Endothelial cell of hepatic sinusoid (primary cell): ENCODE measurements at regions not wholly inside any gene's neighbourhood (a gene's known extent, or its start where the extent isn't known, plus 50 kb on each side); places are given as distances from the start of the nearest gene placed in this dataset.

Experiments used
- in situ Hi-C: cut with HindIII; loops from 2 replicates; pipeline ENCODE4 v1.10.0; 2017; ENCODE audit warnings: low sequenced_read_pairs

DNA sequence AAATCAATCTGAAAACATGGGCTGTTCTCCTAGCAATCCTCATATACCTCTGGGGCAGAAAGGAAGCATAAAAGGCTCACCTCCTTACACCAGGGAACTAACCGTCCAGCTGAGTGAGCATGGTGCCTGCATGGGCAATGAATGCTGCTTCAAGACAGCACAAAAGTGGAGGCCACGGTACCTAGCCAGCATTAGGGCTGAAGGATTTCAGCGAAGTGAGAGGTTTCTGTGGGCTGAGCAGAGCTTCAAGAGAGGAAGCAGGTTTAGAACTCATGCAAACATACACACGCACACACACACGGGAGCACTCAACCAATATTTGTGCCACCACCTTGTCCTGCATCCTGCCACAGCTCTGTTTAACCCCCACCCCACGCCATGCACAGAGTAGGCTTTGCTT is 838.5 kb upstream of the TMEM132C start:
- in situ Hi-C loops = no loop called here

- in situ Hi-C loops = no loop called here
Observed at GRCh38 chr12:127429551-127430285, 837.3 kb upstream of the TMEM132C start.

- in situ Hi-C loops = no loop called here
Observed at GRCh38 chr12:127430401-127430800, 836.6 kb upstream of the TMEM132C start.

- in situ Hi-C loops = no loop called here
Observed at GRCh38 chr12:127431177-127431576, 835.8 kb upstream of the TMEM132C start.

DNA sequence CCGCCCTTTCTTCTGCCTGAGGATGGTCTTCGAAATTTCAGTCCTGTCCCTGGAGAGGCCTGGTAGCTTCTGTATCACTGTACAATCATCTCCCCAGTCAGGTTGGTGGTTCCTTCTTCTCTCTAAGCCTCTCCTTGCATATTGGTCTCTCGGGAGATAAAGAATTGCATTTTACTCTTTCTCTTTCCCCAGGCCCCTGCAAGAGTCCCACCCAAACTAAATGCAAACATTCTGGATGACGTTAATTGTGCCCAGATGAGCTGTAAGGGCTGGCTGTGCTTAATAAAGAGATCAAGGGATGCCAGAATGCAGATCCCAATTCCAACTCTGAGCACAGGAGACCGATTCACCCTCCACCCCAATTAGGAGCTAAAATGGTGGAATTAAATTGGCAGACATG is 835.4 kb upstream of the TMEM132C start:
- in situ Hi-C loops = no loop called here

DNA sequence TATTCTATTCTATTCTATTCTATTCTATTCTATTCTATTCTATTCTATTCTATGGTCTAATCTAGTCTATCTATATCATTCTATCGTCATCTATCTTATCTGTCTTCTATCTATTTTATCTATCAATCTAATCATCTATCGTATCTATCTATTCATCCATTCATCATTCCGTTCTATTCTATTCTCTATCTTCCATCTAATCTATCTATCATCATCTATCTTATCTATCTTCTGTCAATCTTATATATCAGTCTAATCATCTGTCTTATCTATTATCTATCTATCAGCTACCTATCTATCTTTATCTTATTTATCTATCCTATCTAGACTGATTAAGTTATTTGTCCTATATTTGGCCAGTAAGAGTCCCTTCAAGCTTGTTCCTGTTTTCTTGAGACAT is 831.5 kb upstream of the TMEM132C start:
- in situ Hi-C loops = no loop called here

GRCh38 chr12:127438512-127439244 is 828.3 kb upstream of the TMEM132C start:
- in situ Hi-C loops = no loop called here

- in situ Hi-C loops = no loop called here
Observed at GRCh38 chr12:127445581-127446139, 821.3 kb upstream of the TMEM132C start.

DNA sequence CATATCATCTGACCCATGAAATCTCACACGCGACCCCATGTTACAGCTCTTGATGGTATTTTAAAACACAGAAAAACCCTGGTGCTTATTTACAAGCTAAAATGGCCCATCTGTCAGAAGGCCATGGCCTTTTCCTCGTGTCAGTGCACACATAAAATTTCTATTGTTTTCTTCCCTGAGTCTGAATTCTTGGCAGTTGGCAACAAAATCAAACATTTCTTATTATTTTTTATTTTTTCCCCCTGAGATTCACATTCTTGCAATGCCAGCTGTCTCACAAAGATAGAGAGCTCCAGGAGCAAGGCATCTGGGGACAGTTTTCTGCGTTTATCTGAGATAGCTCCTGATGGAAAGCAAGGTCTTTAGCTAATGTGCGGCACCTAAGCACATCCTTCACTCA is 818.1 kb upstream of the TMEM132C start:
- in situ Hi-C loops = no loop called here

DNA sequence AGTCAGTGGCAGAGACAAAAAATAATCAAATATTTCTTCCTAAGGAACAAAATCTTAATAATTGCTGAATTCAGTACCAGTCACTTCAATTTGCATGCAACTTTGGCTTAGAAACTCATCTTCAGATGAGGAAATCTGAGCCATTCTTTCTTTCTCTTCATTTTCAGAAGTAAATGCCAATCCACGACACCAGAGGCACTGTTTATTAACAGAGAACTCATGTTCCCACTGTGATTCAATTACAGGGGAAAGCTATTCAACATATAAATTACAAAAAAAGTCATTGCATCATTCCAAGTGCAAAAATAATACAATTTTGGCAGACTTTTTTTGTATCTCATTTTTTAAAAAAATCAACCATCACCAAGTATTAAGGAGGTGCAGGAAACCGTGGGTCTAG is 816.1 kb upstream of the TMEM132C start:
- in situ Hi-C loops = no loop called here

DNA sequence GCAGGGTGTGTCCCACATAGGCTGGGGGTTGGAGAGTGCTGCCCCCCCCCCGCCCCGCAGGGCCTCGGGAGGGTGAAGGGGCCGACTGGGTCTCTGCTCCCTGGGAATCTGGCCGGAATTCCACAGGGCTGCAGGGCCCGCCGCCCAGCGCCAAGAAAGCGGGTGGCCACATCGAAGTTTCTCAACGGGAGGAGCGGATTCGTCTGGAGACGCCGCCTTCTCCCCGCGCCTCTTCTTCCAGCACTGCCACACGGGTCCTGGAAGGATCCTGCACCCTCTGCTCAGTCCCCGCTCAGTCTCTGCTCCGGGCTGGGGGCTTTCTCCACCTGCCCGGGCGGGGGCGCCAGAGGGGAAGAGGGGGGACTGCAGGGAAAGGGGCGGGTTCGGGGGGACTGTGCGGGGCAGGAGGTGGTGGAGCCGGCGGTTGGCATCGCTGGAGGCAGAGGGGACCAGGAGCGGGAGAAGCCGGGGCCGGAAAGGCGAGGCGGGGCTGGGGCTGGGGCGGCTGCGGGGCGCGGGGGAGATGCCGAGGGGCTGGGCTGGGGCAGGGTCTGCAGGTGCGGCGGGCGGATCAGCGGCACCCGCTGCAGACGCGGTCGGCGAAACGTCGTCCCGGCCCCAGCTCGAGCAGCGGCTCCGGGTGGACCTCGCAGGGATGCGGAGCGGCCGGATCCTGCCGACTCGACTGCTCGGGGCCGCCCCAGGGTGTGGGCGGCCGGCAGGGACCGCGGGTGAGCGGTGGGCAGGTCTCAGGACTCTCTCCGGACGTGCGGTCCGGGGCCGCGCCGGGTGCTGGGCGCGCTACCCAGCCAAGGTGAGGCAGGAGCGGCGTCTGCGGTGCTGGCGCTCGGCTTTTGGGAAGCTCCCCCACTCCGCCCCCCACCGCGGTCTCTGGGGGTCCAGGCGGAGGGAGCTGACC is 811.4 kb upstream of the TMEM132C start:
- in situ Hi-C loops = no loop called here

DNA sequence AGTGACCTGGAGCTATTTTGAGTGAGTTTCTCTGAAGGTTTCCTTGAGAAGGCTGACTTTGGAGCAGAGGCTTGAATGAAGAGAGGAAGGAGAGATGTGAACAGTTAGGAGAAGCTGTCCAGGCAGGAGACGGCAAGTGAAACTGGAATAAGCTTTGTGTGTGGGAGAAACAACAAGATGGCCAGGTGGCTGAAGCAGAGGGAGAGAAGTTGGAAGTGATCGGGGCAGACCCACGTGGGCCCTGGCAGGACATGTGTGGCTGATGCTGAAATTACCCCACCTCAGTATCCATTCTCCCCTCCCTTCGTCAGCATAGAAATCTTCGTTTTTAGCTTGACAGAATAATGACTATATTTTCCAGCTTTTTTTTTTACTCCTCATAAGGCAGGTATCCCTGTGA is 809.2 kb upstream of the TMEM132C start:
- in situ Hi-C loops = no loop called here

- in situ Hi-C loops = no loop called here
Observed at GRCh38 chr12:127459166-127459565, 807.8 kb upstream of the TMEM132C start.

GRCh38 chr12:127459687-127460086 is 807.3 kb upstream of the TMEM132C start:
- in situ Hi-C loops = no loop called here

DNA sequence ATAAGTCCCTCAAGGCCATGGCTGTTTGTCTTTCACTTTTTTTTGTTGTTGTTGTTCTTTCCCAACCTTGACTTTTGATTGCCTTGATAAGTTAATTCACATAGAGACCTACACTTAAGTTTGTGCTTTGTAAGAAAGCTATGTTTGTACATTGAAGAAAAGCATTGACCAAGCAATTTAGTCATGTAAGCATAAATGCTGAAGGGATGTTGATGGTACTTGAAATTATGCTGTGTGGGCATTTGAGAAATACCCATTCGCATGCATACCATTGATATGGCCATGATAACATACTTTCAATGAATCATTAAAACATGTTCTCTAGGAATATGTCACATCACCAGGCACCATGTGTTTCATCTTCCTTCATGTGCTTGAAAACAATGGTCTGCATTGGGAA is 803.7 kb upstream of the TMEM132C start:
- in situ Hi-C loops = no loop called here

- in situ Hi-C loops = no loop called here
Observed at GRCh38 chr12:127469331-127469730, 797.6 kb upstream of the TMEM132C start.

DNA sequence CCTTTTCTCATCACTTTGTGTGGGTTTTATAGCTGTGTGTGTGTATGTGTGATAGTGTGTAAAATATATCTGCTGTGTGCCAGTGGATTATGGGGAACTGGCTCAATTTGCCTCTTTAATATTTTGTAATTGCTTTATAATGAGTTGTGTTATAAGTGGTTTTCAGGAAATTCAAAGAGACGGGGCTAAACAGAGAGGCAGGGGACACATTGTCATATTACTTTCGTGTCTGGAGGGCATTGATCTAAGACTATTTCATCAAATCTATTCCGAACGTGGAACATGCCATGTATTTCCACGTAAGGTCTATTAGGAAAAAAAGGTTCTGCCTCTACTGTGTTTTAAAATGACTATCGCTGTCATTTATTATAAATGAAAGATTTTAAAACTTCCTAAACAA is 793.2 kb upstream of the TMEM132C start:
- in situ Hi-C loops = no loop called here

DNA sequence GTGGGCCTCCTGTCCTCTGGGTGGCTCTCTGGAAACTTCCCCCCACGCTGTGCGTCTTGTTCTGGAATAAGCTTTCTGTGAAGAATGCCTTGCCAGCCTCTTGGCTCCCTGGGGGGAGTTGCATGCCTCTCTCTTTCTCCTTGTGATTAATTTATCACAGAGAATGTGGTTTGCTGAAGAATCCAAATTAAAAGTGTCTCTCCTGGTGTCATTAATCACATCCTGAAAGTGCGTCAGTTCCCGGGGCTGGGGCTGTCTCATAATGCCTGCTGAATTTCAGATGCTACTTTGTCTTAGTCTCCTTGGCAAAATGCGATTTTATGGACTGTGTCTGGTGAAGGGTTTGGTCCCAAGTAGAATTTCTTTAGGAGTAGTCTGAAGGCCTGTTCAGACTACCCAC is 787.7 kb upstream of the TMEM132C start:
- in situ Hi-C loops = no loop called here

- in situ Hi-C loops = no loop called here
Observed at GRCh38 chr12:127480775-127481314, 786.1 kb upstream of the TMEM132C start.

GRCh38 chr12:127482950-127483349 is 784.0 kb upstream of the TMEM132C start:
- in situ Hi-C loops = no loop called here

DNA sequence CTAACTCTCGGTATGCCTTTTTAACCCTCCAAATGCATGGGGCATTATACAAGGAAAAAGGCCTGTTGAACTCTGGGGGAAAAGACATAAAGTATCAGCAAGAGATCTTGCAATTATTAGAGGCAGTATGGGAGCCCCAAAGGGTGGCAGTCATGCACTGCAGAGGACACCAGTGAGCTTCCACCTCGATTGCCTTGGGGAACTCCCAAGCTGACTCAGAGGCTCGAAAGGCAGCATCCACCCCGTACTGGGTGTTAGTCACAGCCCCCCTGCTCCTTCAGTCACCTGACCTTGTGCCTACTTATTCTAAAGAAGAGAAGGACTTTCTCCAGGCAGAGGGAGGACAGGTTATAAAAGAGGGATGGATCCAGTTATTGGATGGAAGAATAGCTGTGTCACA is 781.4 kb upstream of the TMEM132C start:
- in situ Hi-C loops = no loop called here
